GM11168 (cell line): ENCODE measurements at regions not wholly inside any gene's neighbourhood (a gene's known extent, or its start where the extent isn't known, plus 50 kb on each side); places are given as distances from the start of the nearest gene placed in this dataset.

Experiments
- in situ Hi-C: fragments of 300-500 bp; cut with MboI; formaldehyde crosslinking; loops from one replicate; pipeline ENCODE4 v1.12.0; 2022; ENCODE audit warnings: low sequenced_read_pairs; ENCODE audit not compliant: unreplicated experiment

DNA sequence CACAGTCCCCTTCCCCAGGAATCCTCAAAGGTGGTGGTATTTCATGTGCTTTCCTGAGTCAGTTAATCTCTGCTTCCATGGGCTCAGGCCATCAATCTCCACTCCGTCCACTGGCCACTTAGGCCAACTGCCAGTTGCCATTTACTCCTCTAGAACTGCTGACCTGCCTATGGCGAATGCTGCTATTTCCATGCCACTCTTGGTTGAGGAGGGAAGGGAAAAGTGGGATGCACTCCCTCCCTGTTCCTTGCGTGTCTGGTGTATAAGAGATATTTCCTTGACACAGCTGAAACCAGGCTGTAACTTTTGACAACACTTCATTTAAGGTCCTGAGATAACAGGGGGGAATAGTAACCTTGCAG, 261.5 kb downstream of the MREG start:
- in situ Hi-C loops: no loop called here

DNA sequence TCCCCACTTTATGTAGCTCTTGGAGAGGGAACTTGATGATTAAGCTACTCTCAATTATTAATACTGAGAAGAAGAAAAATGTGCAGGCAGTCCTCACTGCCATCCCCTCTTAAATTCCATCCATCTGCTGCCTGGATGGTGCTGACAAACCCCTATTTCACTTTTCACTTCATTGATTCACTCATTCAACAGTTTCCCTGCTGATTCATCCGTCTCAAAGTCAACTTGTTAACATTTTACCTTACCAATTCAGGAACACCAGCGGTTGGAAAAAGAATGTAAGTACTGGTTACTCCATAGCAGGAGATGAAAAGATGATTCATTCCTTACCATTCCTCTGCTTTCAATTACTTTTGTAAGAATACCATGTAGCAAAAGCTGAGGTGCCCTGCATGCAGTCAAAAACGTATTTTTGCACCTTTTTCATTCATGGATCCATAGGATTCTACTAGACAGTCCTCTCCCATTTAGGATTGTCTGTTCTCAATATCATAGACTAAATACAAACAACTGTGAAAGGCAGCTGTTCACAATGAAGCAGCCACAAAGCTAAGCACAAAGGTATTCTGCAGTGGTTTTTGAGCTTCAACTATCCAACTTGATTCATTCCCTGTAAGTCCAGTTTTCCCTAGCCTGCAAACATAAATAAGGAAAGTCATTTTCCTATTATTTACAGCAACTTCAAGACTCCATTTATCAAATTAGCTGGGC, 262.0 kb downstream of the MREG start:
- in situ Hi-C loops: no loop called here

DNA sequence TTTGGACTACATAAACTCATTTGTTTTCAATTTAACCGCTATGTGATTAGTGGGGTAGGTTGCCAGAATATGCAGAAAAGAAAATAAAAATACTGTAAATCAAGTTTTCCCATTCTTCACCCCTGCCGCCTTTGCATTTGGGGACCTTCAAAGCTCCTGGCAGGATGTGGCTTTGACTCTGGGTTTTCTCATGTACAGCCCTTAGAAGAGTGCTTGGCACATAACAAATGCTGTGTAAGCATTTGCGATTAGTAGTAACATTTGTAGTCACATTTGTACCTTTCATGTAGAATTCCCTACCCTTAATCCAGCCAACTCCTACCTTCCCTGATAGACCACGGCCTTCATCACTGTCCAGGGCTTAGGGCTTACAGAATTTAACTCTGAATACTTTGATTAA, 262.6 kb downstream of the MREG start:
- in situ Hi-C loops: no loop called here

DNA sequence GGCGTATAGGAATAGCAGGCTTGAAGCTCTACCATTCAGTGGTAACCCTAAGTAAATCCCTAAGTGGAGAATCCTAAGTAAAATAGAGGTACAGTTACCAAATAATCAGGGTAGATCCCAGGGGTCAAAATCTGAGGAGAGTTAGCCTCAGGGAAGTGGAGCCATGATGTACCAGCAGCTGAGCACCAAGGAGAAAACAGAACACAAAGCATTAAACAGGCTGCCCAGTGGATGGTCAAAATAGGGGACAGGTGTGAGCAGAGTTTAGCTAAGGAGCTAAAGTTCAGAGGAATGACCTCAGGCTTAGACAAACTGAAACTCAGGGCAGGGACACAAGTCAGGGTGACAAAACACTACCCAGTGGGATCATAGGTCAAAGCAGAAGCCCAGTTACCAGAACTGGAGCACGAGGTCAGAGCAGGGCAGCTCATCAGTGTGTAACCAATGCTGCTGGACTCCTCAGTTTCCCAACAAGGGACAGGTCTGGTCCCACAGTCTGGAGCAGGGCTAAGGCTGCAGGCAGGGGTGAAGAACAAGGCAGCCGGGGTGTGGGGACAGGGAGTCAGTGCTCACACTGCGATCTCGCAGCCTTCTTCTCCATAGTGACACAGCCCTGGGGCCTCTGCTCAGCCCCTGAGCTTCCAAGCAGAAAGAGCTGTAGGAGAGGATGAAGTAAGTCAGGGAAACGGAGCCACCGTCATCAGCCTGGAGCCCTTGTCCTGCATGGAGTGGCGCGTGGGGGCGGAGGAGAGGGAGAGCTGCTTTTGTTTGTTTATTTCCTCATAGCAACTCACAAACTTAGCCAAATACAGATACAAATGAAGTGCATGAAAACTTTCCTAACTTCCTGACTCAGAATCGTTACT, 264.0 kb downstream of the MREG start:
- in situ Hi-C loops: no loop called here

DNA sequence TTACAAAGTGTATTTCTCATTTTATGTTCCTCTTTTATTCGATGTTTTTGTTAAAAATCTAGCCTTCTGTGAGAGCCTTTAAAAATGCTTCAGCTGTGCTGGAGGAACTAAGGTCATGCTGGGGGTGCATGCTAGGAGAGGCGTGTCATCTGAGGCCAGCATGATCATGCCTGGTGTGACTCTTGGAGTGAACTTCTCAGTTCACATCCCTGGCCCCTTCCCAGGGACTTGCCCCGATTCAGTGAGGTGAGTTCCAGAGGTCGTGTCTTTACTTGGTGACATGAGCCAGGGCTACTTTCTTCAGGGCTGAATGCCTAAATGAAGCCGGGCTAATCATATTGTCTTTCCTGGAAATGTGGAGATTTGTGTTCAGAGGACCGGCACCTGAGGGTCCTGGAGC, 264.9 kb downstream of the MREG start:
- in situ Hi-C loops: no loop called here

DNA sequence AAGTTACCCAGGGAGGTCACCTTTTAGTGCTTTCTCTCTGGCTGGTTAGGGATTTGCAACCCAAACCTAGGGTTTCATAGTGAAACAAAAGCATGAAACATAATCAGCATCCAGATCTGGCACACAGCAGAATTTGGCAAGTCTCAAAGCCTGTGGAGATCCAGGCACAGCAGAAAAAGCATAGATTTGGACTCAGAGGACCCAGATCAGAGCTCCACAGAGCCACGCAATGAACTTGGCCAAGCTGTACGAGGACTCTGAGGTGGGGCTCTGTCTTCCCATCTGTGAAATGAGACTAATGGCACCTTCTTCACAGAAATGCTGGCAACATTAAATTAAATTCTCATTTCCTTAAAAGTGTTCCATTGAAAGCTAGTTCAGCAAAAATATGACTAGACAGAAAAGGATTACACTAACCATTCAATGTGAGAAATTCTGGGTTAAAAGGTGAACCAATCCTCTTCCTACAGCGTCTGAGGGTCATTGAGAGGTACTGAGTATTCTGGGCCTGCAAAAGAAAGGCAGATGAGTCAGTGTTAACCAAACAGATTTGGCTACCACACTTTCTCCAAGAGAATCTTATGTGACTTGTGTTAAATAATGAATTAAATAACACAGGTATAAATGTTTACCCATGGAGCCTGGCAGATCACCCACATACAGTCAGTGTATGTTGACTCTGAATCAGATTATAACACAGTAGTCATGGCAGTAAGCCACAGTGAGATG, 266.3 kb downstream of the MREG start:
- in situ Hi-C loops: no loop called here

DNA sequence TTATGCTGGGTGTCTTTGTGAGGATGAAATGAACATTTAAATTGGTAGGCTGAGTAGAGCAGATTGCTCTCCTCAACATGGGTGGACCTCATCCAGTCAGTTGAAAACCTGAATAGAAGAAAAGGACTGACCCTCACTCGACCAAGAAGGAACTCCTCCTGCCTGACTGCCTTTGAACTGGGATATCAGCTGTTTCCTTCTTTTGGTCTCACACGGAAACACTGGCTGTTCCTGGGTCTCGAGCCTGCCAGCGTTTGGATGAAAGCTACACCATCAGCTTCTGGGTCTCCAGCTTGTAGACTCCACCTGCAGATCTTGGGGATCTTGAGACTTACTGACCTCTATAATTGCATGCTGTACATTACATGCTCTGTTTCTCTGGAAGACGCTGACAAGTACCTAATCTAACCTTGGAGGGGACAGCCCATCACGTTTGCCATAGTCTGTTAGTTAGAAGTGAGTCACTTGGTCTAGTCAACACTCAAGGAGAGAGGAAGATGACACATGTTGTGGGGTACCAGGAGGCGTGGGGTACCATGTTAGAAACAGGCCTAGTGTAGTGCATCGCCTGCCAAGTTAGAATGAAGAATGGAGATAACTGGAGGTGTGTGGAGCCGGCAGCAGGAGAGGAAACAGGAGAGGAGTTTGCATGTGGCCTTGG, 267.0 kb downstream of the MREG start:
- in situ Hi-C loops: no loop called here

DNA sequence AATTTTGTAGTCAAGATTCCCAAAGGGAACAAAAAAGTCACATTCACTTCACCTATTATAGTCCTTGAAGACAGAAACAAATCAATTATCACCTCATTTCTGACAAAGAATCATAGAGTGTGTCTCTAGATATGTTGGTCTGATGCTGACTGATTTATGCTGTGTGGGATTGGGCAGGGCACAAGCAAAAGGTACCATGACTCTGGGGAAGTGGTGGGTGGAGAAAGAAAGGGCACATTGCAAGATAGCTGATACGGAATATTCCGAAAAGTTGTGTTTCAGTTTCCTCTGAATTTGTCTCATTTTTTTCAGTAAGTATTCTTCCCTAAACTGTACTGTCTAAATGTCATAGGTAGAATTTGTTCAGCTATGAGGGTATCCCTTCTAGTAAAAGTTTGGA, 268.0 kb downstream of the MREG start:
- in situ Hi-C loops: no loop called here

DNA sequence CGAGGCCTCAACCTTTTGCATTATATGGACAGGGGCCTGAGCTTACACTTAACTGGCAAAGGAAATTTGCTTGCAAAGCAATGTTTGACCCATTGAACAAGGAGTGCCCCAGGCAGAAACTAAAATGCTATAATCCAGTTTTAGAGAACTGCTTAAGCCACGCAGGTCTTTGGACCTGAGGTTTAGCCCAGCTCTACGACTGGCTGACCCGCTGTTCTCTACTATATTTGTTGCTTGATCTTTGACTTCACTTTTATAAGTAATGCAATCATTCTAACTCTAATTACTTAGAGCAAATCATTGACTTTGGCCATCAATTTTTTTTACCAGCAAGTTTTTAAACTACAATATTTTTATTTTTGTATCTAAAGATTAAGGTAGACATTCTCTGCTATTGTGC, 268.8 kb downstream of the MREG start:
- in situ Hi-C loops: no loop called here

DNA sequence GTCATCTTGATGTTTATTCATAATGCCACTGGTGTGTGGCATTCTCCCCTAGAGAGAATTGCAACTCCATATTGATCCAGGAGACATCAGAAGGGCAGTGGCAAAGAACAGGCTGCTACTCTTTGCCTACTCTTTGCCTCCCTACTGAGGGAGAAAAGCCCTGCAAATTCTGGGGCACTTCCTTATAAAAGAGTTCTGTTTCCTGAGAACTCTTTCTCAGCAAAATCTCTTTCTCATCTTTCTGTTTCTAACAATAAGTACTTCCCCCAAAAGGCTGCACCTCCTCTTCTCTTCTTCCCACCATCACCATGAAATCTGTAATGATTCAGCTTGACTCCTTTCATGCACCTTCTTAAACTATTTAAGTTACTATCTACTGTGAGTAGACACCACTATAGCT, 270.3 kb downstream of the MREG start:
- in situ Hi-C loops: no loop called here

DNA sequence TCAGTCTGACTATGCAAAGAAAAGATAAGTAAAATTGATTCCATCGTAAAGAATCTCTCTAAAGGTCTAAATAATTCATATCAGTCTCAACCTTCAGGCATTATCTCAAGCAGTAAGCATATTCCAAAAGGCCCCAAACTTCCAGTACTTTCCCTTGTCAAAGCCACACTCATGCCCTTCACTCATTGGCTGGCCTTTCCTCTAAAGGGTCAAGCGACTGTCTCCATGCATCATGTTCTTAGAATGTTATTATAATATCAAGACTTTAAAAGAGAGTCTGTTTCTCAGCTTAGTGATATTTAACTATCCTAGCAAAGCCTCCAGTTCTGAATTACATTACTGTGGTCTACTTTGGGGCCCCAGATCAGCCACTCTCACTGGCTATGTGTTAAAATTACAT, 271.3 kb downstream of the MREG start:
- in situ Hi-C loops: no loop called here

DNA sequence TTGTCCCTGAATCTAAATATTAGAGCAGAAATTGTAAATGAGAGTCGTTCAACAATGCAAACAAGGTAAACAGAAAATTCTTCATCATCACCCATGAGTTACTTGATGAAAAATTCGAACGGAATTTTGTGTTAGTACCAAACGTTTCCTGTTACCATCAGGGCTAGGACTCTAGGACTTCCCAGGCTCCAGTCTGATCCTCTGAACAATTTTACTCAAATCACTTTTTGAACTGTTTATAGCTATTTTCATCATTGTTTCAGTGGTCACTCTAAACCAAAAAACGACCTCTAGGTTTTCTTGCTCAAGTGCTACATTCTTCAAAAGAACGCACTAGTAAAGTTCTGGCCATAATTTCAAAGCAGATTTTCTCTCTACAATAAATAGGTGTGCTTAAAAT, 273.3 kb downstream of the MREG start:
- in situ Hi-C loops: no loop called here

DNA sequence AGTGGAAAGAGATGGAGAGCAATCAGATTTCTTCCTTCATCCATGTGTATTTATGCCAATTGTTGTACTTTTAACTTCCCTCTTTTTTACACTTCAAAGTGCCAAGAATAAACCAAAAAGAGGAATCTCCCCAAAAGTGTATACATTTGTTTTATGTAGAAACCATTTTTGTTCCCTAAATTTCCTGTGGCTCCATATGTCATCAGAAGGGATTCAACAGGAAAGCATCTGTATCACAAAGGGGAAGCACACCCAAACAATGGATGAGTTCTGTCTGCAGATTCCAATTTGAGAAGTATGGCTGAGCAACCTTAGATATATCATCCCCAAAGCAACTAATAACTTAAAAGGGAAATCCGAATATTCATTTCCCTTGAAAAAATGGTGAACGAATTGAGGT, 275.0 kb downstream of the MREG start:
- in situ Hi-C loops: no loop called here

DNA sequence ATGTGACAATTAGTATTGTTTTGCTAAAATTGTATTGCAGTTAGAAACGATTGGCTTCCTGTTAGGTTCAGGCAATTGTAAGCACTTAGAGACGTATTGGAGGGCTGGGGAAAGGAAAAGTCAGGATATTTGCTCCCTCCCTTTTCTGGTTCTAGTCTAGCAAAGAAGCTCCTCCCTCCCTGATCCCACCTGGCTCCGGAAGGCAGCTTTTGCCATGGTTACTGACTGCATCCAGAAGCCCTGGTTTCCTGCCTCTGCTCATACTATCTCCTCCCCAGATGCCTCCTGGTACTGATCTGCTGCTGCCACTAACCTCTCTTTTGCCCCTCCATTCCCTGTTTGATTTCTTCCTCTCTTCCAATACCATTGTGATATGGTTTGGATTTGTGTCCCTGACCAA, 275.9 kb downstream of the MREG start:
- in situ Hi-C loops: no loop called here

DNA sequence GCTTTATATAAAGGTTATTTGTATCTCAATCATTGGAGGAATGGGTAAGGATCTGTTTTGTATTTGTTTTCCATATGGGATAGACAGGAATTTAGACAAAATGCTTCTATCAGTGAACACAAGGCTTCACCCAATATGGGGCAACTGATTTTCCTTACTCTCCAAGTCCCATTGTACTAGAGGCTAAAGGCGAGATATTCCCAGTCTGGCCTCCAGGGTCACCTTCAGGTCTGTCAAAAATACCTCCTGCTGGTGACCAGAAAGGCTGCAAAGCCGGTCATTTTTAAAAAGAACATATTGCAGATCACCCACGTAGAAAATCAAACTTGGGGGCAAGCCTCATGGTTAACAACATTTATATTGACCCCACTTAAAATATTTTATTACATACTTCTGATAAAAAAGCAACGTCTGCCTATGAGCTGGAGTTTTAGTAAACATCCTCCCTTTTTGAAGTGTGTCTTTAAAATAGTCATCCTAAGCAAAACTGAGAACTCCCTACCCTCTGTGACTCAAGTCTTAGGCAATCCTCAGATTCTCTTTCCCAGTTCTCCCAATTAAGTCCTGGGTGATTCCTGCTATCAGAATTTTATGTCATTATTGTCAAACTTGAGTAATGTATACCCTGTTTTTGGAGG, 276.6 kb downstream of the MREG start:
- in situ Hi-C loops: no loop called here

DNA sequence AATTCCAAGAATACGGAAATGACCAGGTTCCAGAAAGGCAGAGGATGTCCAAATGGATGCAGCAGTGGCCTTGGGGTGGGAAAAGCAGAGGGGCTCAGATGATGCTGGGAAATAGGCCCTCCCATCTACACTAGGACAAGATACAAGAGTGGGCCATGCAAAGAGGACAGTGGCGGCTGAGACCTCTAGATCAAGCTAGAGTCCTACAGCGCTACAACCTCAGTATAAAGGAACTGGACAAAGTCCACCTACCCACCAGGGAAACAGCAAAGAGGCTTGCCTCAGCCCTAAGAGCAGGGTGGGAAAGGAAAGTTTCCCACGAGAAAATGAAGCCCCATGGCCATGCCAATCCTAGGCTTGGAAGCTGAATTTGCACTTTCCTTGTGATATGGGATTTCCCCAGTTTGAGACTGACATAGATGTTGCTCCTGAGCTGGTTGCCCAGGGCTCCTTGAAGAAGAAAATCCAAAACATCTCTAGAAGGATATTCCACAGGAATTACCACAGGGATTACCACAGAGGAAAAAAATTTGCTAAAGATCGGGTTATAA, 282.2 kb downstream of the MREG start:
- in situ Hi-C loops: no loop called here

DNA sequence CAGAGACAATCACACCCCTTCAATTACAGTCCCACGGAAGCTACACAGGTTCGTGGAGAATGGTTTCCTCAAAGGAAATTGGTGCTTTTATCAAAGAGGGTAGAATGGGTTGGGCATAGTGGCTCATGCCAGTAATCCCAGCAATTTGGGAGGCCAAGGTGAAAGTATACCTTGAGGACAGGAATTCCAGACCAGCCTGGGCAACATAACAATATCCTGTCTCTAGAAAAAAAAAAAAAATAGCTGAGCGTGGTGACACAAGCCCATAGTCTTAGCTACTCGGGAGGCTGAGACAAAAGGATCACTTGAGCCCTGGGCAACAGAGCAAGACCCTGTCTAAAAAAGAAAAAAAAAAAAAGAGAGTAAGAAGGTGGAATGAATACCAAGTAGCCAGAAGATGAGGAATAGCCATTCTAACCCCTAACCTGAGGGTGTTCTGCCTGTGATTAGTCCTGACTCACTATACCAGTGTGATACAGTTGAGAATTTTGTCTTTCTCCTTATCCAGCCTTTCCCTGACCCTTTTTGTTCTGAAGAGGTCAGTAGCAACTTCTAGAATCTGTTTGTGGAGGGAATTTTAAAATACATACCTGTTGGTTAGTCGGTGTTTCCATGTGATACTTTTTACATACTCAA, 283.2 kb downstream of the MREG start:
- in situ Hi-C loops: no loop called here

DNA sequence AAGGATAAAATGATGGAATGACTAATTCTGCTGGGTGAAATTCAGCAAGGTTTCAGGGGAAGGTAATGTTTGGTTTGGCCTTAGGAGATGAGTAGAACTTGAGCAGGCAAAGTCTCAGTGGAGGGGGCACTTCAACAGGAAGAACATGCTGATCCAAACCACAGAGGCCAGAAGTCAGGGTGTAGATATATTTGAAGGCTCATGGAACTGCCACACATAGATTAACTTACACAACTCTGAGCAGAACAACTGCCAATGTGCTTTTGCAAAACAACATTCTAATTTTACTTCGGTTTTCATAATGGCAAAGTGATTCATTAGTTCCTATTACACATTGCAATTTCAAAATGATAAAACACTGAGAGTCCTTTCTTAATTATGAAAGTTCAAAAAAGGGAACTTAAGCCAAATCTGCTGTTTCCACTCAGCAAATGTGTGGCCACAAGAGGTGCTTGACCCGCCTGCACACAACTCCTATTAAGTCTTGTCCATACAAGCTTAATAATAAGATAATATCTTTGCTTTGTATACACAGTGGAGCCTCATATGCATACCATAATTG, 284.8 kb downstream of the MREG start:
- in situ Hi-C loops: no loop called here
